Effector CD8-positive, alpha-beta T cell (primary cell): ENCODE measurements at regions not wholly inside any gene's neighbourhood (a gene's known extent, or its start where the extent isn't known, plus 50 kb on each side); places are given as distances from the start of the nearest gene placed in this dataset.
"Not testable (repeated sequence)": the region's sequence is repeated elsewhere in the genome, so short reads cannot be mapped to it uniquely, and the experiment has no call there.

Experiments
- DNase-seq: peaks from one replicate; lab custom pipeline; 2025; lab: John Stamatoyannopoulos, UW

DNA sequence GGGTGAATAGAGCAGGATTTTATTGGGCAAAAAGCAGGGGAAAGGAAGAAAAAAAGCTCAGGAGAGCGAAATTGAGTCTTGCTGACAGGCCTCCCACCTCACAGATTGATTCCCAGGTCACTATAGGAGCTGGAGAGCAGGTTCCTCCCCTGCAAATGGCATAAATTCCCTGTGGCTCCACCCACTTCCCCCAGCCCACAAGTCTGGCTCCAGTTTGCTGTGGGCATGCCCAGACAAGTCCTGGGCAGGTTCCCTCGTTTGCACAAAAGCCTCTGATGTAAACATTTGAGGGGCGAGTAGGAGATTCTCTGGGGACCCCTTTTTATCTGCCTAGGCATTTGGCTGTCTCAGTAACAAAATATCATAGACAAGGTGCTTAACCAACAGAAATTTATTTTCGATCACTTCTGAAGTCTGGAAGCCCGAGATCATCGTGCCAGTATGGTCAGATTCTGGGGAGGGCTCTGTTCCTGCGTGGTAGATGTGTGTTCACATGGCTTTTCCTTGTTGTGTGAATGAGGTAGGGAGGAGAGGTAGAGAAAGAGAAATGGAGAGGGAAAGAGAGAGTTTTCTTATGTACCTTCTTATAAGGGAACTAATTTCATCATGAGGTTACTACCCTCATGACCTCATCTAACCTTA, 614.5 kb downstream of the MAT2B start:
- no peak for DNase-seq

- DNase-seq, result no peak
Measured at GRCh38 chr5:164127527-164127926, 622.1 kb downstream of the MAT2B start.

DNA sequence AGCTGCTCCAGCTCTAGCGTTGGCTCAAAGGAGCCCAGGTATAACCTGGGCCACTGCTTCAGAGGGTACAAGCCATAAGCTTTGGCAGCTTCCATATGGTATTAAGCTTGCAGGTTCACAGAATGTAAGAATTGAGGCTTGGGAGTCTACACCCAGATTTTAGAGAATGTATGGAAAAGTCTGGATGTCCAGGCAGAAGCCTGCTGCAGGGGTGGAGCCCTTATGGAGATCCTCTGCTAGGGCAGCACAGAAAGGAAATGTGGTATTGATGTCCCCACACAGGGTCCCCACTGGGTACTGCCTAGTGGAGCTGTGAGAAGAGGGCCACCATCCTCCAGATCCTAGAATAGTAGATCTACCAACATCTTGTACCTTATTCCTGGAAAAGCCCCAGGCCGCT, 626.9 kb downstream of the MAT2B start:
- DNase-seq, result no peak

- DNase-seq, result no peak
Measured at GRCh38 chr5:164137095-164137494, 631.7 kb downstream of the MAT2B start.

GRCh38 chr5:164139423-164139822, 634.0 kb downstream of the MAT2B start:
- DNase-seq, result no peak

DNA sequence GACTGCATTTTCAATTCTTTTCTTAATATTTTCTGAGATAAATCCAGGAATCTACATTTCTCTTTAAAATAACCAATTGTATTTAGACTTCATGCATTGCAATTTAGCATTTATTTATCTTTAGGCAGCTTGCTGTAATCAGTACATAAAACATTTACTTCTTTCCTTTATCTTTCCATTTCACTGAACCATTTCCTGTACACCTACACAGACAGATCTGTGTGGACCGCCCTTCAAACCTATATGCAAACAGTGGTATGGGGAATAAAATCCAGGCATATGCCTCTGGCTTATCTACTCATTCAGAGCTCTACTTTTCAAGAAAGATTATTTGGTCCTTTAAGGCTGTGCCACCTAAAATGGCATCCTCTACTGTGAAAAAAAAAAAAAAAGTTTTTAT, 640.0 kb downstream of the MAT2B start:
- no peak for DNase-seq

DNA sequence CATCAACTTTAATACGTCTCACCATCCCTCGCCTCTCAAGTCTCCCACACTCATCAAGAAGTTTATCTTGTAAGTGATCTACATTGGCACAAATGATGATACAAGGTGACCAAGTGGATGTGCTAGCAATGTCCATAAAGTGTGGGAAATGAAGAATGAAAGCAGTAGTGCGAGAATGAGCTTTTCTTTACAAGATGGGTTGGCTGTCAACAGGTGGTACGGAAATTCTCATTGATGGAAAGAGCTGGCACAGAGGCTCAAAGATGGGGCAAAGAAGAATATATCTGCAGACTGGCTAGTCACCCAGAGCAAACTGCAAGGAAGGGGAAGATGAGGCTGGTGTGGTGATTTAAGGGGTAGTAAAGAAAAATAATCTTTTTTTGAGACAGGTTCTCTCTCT, 640.8 kb downstream of the MAT2B start:
- DNase-seq, result no peak

DNA sequence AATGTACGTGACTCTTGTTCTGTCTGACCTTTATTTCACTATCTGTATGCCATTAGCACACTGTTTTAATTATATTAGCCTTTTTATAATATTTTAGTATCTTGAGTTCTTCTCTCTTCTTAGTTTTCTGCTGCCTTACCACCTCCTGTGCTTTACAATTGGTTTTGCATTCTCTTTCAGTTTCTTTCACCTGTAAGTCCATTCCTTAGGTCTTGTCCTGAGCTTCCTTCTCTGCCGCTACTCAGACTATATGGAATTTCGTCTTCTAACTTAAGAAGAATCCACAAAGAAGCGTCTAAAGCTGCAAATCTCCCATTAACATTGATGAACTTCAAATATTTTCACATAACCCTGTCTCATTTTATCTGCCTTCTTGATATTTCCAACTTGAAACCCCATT, 642.9 kb downstream of the MAT2B start:
- DNase-seq, result no peak

DNA sequence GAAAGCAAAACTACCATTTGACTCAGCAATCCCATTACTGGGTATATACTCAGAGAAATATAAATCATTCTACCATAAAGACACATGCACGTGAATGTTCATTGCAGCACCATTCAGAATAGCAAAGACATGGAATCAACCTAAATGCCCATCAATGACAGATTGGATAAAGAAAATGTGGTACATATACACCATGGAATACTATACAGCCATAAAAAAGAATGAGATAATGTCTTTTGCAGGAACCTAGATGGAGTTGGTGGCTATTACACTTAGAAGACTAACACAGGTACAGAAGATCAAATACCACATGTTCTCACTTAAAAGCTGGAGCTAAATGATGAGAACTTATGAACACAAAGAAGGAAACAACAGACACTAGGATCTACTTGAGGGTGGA, 647.1 kb downstream of the MAT2B start:
- not testable (repeated sequence) for DNase-seq

GRCh38 chr5:164153469-164154172, 648.2 kb downstream of the MAT2B start:
- DNase-seq, result no peak

DNA sequence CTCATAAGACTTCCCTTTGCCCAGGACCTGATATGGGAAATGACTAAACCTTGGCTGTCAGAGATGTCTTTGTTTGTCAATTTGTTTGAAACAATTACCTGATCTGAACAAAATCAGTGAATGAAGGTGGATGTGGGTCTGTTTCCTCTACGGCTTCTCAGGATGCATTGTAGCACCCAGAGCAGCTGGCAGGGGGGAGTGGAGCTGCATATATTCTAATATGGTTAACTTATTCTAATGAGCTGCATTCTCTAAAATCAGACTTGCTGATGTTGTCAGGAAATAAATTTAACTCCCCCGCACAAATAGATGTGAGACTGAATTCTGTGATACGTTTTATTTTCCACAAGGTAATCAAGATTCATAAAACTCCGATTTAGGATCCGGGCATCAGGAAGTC, 665.4 kb downstream of the MAT2B start:
- DNase-seq, result no peak

DNA sequence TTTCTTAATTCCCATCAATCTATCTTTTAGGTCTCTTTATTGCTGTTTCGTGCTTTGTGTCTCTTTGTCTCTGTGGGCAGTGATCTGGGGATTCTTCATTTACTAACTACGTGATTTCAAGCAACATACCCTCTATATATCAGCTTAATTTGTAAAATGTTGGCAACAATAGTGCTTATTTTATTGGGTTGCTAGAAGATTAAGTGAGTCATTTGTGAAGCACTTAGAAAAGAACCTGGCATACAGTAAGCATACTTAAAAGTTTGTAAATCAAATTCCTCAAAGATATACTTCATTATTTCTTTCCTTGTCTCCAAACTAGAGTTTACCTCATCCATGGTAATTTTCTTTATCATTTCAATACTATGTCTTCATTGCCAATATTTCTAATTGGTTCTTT, 669.7 kb downstream of the MAT2B start:
- no peak for DNase-seq

DNA sequence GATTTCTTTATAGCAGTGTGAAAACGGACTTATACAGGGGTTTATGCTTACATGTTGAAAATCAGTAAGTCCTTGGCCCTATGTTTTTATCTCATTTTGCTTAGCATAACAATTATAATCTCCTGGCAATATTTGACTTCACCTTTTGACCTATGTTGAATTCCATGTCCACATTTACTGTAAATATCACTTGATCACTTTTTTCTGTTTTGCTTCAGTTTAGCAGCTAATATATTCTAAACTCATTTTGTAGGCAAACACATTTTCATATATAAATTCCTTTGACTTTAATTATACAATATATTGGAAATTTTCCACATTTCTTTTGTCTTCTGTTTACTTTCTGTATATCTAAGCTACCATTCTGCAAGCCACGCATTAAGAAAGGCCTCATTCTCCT, 674.0 kb downstream of the MAT2B start:
- DNase-seq, result no peak

GRCh38 chr5:164181604-164182003, 676.2 kb downstream of the MAT2B start:
- no peak for DNase-seq

DNA sequence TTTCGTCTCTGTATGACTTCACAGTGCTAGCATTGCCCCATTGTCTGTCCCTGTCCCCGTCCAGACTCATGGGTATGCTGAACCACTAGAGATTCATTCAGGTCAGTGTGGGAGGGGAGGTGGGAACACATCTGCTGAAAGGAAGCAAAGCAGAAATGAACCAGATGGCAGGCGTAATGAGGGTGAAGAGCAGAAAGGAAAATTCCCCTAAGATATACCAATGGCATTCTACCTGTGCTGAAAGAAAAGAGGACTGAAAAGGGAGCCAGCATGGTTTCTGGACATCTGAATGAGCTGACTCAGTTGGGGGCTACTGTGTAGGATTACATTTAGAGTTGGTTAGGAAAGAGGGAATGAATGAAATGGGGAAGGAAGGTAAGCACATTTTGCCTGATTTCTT, 678.7 kb downstream of the MAT2B start:
- DNase-seq, result no peak

- no peak for DNase-seq
Measured at GRCh38 chr5:164185000-164185399, 679.6 kb downstream of the MAT2B start.

- no peak for DNase-seq
Measured at GRCh38 chr5:164186550-164186949, 681.1 kb downstream of the MAT2B start.

DNA sequence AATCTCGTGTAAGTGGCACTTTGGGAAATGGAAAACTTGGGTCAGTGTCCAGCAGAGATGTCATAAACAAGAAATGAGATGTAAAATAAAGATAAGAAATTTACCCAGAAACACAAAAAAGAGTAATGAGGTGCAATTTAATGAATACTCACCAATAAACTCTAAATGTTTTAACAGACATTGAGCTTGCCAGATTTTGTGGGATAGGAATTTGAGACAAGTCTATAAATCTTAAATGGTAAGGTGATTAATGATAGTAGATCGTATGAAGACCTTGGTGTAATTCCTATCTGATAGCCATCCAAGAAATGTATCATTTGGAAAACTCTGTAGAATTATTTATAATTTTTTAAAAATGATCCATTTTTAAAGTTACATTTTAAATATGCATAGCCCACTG, 682.4 kb downstream of the MAT2B start:
- DNase-seq, result no peak

DNA sequence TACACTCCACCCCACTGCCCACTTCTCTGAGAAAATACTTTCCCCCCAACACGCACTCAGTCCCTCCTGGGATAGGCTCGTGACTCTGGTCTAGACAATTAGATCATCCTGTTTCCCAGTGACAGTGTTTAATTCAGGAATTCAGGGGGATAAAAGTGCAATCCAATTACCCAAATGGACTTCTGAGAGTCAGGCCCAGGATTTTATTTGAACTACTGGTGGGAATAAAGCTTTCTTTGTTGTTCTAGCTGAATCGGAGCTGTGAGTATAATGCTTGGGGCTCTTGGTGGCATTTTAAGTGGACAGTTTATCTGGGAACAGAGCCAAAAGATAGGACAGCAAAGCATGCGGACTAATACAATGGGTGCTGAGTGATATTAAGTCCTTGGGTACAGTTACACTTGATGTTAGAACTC, 683.3 kb downstream of the MAT2B start:
- no peak for DNase-seq

DNA sequence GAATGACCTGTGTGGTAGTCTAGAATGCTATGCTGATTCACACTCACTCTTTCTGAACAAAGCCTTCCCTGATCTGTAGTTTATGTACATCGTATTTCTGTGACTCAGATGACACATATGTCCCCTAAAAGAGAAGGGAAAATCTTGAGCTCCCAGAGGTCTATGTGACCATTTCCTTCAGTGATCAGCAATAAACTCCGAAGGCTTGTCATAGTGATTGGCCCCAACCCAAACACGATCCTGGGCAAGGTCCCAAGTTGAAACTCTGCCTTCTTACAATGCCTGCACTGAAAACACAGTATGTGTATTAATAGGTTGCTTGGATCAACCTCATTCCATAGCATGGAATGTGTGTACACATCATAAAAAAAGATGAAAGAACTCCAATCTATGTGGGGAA, 685.8 kb downstream of the MAT2B start:
- DNase-seq, result no peak

- DNase-seq, result no peak
Measured at GRCh38 chr5:164202338-164202737, 696.9 kb downstream of the MAT2B start.

DNA sequence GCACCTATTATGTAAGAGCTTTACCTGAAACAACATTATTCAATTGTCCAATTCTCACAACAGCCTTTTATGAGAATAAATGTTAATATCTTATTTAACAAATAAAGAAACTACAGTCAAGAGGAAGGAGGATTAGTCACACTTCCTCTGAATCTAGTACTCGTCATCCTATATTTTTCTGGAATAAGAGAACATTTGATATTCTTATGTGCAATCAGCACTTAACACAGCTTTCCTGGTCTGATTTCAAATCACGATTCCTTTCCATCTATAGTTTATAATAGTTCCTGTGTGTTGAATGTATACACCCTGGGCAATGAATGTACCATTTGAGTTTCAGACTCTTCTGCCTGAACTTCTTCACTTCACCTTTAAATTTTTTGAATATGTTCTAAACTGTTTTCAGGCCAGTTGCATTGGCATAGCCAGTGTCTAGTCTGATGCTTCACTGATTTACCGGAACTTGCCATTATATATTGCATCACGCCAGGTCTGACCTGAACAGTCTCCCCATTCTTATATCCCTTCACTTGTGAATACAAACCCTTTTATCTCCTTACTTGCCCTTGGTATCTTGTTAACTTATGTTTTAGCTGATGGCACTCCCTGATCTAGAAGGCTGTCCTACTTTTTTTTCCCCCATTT, 698.3 kb downstream of the MAT2B start:
- DNase-seq, result no peak

- DNase-seq, result no peak
Measured at GRCh38 chr5:164204338-164204946, 699.0 kb downstream of the MAT2B start.
